ENCODE measurements at regions not wholly inside any gene's neighbourhood (a gene's known extent, or its start where the extent isn't known, plus 50 kb on each side); places are given as distances from the start of the nearest gene placed in this dataset.
A peak's percentile ranks its signal among the peaks of the same experiment; 100 is the strongest.

DNA sequence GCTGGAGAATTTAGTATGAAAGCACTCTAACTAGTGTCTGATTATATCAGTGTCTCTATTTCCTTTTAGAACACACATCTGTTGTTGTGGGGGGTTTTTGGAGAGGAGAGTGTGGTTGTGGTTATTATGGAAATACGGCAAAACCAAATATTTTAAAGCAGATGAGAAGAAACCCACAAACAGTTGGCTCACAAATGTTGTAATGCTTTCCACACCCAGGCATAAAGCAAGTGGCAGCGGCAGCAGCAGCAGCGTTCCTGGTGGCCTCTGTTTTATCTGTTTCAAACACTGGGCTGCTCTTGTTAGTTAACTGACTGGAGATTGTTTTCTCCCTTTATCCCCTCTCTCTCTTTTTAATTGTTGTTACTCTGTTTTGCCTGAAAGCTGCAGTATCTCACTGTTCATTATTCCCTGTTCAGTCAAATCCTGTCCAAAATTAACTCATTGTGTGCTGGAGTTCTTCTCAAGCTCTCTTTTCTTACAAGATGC is 1045.5 kb upstream of the NR2F2 start:
- Histone ChIP-seq H3K4me3 (no peak overlapping the region), H3K4me1 (peaks cover 0 to 17% (median 8%) of the 10 kb centered on the region in 3 donors), H3K27me3 (peaks cover 0 to 4% (median 0%) of the 10 kb centered on the region in 4 donors), H3K9me3 (no peaks in the 10 kb centered on the region), H3K27ac (peak overlapping the region in 3 of 4 donors; percentile 44 to 77 (median 49)), H3K36me3 (no peaks in the 10 kb centered on the region)
- TF ChIP-seq, protein P1, sequence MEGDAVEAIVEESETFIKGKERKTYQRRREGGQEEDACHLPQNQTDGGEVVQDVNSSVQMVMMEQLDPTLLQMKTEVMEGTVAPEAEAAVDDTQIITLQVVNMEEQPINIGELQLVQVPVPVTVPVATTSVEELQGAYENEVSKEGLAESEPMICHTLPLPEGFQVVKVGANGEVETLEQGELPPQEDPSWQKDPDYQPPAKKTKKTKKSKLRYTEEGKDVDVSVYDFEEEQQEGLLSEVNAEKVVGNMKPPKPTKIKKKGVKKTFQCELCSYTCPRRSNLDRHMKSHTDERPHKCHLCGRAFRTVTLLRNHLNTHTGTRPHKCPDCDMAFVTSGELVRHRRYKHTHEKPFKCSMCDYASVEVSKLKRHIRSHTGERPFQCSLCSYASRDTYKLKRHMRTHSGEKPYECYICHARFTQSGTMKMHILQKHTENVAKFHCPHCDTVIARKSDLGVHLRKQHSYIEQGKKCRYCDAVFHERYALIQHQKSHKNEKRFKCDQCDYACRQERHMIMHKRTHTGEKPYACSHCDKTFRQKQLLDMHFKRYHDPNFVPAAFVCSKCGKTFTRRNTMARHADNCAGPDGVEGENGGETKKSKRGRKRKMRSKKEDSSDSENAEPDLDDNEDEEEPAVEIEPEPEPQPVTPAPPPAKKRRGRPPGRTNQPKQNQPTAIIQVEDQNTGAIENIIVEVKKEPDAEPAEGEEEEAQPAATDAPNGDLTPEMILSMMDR (IDR thresholded peaks at IDR 0.05) = no peak
- no peak for TF ChIP-seq POLR2A (IDR thresholded peaks at IDR 0.05)
- WGBS, 2 donors = 19 to 48% methylated on average over 3 of the region's 3 CpGs
- DNase-seq = no peak
- intact Hi-C loops (cut with DNase I) = no loop called here

- 39 to 74% methylated on average over 10 of the region's 10 CpGs for WGBS, 2 donors
- H3K4me1 ChIP-seq = peaks cover 0 to 17% (median 8%) of the 10 kb centered on the region in 3 donors
- H3K27me3 ChIP-seq = peaks cover 0 to 4% (median 0%) of the 10 kb centered on the region in 4 donors
- no peaks in the 10 kb centered on the region for H3K36me3 ChIP-seq
- intact Hi-C loops (cut with DNase I) = no loop called here
- no peak for DNase-seq
- no peaks in the 10 kb centered on the region for H3K9me3 ChIP-seq
- peak overlapping the region in 3 of 4 donors; percentile 71 to 77 (median 73) for H3K27ac ChIP-seq
- TF ChIP-seq, protein P1 (IDR thresholded peaks at IDR 0.05) = no peak
- no peak for TF ChIP-seq POLR2A (IDR thresholded peaks at IDR 0.05)
- H3K4me3 ChIP-seq = no peak overlapping the region
Measured at GRCh38 chr15:95286352-95286880, 1044.1 kb upstream of the NR2F2 start.

- TF ChIP-seq, protein P1 (IDR thresholded peaks at IDR 0.05) = no peak
- no peak for TF ChIP-seq POLR2A (IDR thresholded peaks at IDR 0.05)
- Histone ChIP-seq H3K36me3 (no peaks in the 10 kb centered on the region), H3K27ac (peak overlapping the region; percentile 41 to 77 (median 72)), H3K9me3 (no peaks in the 10 kb centered on the region), H3K27me3 (peaks cover 0 to 4% (median 0%) of the 10 kb centered on the region in 4 donors), H3K4me3 (no peak overlapping the region), H3K4me1 (peaks cover 0 to 20% (median 8%) of the 10 kb centered on the region in 3 donors)
- no peak for DNase-seq
- 60 to 70% methylated on average over 9 of the region's 9 CpGs for WGBS, 2 donors
- intact Hi-C loops (cut with DNase I) = no loop called here
Measured at GRCh38 chr15:95287720-95288103, 1042.8 kb upstream of the NR2F2 start.

DNA sequence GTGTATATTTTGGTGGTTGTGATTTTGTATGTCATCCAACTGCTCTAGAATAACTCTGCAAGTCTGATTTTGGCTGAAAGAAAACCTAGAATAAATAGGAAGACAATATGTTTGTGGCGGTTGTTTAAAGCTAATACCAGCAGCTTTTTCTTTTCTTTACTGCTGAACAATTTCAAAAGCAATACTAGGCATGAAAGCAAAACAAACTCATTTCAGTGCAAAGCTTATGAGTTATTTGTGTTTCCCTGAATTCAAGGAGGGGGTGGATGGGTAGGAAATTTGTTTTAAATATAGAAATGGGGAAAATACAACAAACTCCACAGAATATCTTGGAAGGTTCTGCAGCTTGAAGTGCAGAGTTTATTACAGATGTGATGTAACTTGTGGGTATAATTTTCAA is 1041.9 kb upstream of the NR2F2 start:
- no peaks in the 10 kb centered on the region for H3K9me3 ChIP-seq
- intact Hi-C loops (cut with DNase I) = no loop called here

More for the DNA sequence above, 1041.9 kb upstream of the NR2F2 start:
- H3K36me3 ChIP-seq = no peaks in the 10 kb centered on the region
- no peak overlapping the region for H3K4me3 ChIP-seq
- H3K27me3 ChIP-seq = peaks cover 0 to 4% (median 0%) of the 10 kb centered on the region in 4 donors
- WGBS, 2 donors = 58 to 69% methylated on average over 1 of the region's 1 CpG
- peaks cover 0 to 28% (median 8%) of the 10 kb centered on the region in 3 donors for H3K4me1 ChIP-seq
- no peak for TF ChIP-seq POLR2A (IDR thresholded peaks at IDR 0.05)
- TF ChIP-seq, protein P1 (IDR thresholded peaks at IDR 0.05) = no peak
- H3K27ac ChIP-seq = peak overlapping the region in 3 of 4 donors; percentile 39 to 77 (median 40)
- no peak for DNase-seq
